ENCODE measurements at regions not wholly inside any gene's neighbourhood (a gene's known extent, or its start where the extent isn't known, plus 50 kb on each side); places are given as distances from the start of the nearest gene placed in this dataset.

- TF ChIP-seq POLR2AphosphoS5 (IDR thresholded peaks at IDR 0.05; ENCODE audit: low read depth), result no peak
- TF ChIP-seq REST (IDR thresholded peaks at IDR 0.05; ENCODE audit: insufficient replicate concordance, low read depth), result no peak
- no peak for TF ChIP-seq CTCF (IDR thresholded peaks at IDR 0.05; ENCODE audit: insufficient read depth, low read length)
Observed at GRCh38 chr2:34031097-34031496, 432.0 kb upstream of the FAM98A start.

Data from HL-60 (cell line).